ENCODE measurements at regions not wholly inside any gene's neighbourhood (a gene's known extent, or its start where the extent isn't known, plus 50 kb on each side); places are given as distances from the start of the nearest gene placed in this dataset.
"Not testable (repeated sequence)": the region's sequence is repeated elsewhere in the genome, so short reads cannot be mapped to it uniquely, and the experiment has no call there.

DNA sequence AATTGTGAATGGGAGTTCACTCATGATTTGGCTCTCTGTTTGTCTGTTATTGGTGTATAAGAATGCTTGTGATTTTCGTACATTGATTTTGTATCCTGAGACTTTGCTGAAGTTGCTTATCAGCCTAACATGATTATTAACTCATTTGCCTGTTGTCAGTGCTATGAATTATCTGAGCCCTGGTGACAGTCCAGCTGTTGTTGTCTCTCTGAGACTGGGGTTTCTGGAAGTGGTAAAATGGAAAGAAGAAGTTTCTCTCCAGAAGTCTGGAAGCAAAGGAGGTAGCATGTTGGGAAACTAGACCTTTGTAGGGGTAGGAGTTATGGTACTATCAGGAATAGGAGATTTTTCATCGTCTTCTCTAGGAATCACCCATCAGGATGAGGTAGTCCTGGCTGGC is 473.0 kb upstream of the RASGRP1 start:
- not testable (repeated sequence) for ATAC-seq

DNA sequence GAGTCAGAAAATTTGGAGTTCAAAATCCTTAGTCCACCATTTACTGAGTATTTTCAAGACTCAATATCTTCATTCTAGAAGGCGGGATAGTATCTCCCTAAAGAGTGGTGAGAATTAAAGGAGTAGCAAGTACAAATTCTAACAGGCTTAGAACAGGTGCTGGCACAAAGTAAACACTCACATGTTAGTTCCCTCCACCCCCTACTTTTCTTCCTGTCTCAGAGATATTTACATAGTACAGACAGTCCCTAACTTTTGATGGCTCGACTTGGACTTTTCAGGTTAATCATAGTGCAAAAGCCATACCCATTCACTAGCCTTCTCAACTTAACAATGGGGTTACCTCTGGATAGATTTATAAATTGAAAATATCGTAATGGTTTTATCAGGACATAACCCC is 476.2 kb upstream of the RASGRP1 start:
- no peak for ATAC-seq

- no peak for ATAC-seq
Measured at GRCh38 chr15:39041979-39042495, 477.4 kb upstream of the RASGRP1 start.

GRCh38 chr15:39051626-39052322 is 487.2 kb upstream of the RASGRP1 start:
- ATAC-seq, result no peak

DNA sequence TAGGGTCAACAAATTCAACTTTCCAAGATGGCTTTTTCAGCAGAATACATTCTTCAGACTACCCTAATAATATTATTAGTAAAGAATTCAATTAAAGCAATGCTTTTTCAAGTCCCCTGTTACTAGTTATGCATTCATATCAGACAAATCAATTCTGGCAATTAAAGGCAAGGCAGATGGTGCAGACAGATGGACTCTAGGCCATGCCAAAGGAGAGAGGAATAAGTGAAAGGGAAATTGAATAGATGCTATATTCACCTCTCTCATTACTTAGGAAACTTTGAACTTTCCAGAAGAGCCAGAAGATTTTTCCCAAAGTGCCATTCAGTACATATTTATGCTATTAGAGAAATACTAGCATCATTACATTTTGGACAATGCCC is 487.7 kb upstream of the RASGRP1 start:
- no peak for ATAC-seq

- no peak for ATAC-seq
Measured at GRCh38 chr15:39053480-39053879, 488.9 kb upstream of the RASGRP1 start.

DNA sequence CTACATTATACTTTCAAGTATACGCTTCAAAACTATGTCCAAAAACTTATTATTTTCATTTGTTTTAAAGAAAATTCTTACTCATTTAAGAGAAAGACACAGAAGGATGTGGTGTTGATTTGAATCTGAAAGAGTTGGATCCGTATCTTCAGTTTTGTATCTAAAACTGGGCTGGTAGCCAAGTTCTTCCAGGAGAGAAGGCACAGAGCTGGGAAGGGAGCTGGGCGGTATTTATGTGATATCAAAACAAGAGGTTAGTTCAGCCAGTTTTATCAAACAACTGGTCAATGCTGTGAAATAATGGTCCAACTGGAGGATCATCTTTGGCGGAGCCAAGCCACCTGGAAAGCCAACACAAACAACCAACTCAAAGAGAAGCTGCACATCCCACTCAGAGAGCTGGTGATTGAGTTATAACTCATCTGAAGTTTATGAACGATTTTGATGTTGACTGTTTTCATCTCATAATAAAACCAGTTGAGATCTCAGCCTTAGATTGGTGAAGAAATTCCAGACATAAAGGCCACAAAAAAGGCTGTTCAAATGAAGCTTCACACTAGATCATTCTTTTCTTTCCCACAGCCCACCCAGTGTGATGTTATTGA is 489.6 kb upstream of the RASGRP1 start:
- ATAC-seq, result no peak

- ATAC-seq, result no peak
Measured at GRCh38 chr15:39056357-39056756, 491.7 kb upstream of the RASGRP1 start.

DNA sequence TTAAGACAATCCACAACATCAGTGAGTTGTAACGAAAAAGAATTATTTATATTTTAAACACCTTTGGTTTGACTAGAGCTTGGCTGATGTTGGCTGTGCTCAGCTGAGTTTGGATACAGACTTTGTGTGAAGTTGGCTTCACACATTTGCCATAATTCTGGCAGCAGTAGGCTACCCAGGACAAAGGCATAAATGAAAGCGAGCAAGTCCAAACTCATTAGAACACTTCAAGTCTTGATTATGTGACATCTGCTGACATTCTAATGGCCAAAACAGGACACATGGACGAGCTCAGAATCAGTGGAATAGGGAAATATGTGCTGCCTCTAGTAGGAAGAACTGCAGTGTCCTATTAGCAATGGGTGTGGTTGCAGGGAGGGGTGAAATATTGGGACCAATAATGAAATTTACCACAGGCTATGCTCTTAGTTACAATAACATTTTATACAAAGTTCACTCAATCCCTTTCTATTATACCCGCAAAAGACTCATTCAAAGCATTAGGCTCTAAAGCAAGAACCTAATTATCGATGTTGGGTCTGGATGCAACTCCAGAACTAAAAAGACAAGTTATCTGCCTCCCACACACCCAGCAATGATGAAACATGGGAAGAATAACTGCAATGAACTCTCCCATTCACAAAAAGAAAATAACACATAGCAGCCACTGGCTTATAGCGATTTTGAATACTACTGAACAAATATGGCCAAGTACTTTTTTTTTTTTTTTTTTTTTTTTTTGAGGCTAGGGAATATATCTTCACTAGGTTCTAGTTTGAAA is 493.9 kb upstream of the RASGRP1 start:
- no peak for ATAC-seq

GRCh38 chr15:39059917-39060316 is 495.3 kb upstream of the RASGRP1 start:
- ATAC-seq, result no peak

GRCh38 chr15:39061952-39062464 is 497.4 kb upstream of the RASGRP1 start:
- no peak for ATAC-seq

DNA sequence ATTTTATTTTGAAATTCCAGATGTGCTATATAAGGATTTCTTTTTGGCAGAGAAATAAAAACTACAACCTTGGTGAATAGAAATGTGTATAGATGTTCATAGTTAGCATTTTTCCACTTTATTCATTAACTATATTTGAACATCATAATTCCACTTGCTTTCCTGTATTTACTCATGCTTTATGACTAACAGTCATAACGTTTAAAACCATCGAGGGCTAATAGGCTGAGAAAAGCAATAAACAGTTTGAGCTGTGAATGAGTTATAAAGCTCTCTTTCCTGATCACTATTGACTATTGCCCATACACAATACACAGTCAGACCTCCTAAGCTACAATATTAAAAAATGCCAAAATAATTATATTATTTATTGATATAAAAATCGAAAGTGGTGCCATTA is 502.1 kb upstream of the RASGRP1 start:
- ATAC-seq, result no peak

DNA sequence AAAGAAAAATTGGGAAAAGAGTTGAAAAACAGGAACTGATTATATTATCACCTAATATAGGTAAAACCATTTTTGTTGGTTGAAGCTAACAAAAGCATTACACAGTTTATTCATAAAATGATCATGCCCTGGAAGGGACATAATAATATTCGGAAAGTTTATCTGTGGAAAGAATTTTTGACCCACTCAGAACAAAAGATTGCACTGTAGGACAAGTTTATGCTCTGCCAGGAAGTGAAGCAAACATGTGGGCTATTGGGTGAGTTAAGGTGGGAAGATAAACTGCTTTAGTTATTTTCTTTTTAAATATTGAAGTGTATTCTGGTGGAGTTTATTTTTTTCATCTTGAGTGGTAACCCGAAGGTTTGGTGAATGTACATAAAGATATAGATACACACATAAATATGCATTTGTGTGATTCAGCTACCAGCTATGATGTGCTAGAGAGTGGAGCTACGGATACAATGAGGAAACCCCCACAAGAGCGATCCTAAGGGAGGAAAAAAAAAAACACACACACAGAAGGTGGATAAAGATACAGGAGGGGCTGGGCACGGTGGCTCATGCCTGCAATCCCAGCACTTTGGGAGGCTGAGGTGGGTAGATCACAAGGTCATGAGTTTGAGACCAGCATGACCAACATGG is 506.4 kb upstream of the THBS1 start:
- no peak for ATAC-seq

- ATAC-seq, result no peak
Measured at GRCh38 chr15:39075311-39075710, 505.6 kb upstream of the THBS1 start.

DNA sequence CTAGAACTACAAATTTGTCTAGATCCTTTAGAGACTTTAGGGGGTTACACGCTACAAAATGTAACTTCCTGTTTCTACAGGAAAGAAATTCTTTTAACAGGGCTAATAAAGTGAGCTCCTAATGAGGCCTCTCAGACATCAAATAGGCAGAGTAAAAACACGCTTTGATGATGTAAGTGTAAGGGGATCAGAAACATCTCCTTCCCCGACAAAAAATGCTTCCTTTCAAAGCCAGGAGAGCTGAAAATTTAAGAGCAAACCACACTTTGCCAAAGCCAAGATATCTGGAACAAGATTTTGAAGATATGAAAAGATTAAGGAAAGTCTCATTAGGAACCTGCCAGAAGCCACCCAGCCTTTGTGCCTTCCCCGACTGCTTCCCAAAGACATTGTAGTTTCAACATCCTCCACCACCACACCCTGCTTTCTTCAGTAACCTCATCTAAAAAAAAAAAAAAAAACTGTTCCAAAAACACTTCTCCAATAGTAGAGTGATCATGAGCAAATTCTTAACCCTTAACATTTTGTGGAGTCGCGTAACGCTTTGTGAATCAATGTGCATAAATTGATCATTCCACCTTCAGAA is 505.0 kb upstream of the THBS1 start:
- ATAC-seq, result no peak

DNA sequence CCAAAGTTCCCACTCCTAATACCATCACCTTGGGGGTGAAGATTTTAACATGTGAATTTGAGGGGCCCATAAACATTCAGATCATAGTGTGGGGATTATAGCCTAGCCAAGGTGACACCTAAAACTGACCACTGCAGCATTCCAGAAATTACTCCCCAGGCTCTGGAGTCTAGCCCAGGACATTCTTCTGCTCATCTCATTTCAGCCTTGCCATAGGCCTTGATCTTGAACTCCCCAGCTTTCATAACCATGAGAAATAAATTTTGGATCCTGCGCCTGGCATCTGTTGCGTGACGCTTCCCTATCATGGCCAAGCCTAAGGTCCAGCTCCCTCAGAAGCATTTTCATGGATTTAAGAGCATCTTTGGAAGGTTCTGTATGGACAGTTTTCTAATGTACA is 502.9 kb upstream of the THBS1 start:
- ATAC-seq, result no peak

- ATAC-seq, result peak; percentile 18
Measured at GRCh38 chr15:39079296-39079847, 501.5 kb upstream of the THBS1 start.

GRCh38 chr15:39083213-39083612 is 497.7 kb upstream of the THBS1 start:
- no peak for ATAC-seq

DNA sequence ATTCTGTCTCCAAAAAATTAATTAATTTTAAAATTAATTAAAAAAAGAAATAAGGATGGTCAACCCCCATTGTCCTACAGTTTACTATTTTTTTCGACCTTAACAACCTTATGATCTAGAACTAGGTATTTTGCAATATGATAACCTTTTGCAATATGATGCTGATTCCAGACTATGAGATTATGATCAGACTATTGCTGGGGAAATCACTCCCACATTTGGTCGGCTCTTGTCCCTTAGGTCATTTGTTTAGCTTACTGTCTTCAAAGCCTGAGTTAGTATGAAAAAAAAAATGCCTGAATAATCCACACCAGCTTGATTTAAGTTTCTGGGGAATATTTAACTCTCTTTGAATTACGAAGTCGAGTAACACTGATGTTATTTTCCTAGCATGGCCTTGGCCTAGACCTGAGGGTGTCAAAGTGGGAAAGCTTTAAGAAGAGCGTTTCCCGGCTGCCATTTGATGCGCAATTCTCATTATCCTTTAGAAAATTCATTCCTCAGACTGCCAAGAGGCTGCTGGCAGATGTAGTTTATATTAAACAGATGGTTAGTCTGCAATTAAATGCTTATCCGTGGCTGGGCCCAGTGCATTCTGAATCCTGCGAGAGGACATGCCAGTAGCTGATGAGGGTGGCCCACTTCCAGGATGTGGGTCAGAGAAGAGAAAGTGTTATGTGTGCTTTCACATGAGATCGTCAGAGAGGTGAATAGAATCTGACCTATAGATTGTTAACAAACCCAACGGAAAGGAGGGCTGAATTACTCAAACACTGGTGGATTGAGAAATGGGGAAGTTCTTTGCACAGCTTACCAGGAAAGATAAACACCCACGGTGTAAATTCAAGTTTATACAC is 496.0 kb upstream of the THBS1 start:
- no peak for ATAC-seq

DNA sequence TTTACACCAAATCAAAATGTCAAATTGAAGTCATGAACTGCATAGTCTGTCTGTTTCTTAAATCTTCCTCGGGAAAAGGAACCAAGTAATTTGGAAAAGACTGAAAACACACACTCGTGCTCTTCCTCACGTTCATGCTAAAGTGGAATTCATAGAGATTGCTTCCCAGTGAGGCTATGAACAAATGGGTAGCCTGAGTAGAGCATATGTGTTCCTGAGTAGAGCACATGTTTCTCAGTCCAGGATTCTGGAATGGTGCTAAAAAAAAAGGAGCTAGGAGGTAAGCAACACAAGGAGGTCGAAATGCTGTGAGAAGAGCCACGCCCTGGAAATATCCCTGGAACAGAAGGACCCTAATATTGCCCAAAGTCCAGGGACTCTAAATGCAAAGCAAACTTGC is 494.2 kb upstream of the THBS1 start:
- no peak for ATAC-seq

GRCh38 chr15:39088156-39088555 is 492.7 kb upstream of the THBS1 start:
- ATAC-seq, result no peak
